ENCODE measurements at regions not wholly inside any gene's neighbourhood (a gene's known extent, or its start where the extent isn't known, plus 50 kb on each side); places are given as distances from the start of the nearest gene placed in this dataset.

DNA sequence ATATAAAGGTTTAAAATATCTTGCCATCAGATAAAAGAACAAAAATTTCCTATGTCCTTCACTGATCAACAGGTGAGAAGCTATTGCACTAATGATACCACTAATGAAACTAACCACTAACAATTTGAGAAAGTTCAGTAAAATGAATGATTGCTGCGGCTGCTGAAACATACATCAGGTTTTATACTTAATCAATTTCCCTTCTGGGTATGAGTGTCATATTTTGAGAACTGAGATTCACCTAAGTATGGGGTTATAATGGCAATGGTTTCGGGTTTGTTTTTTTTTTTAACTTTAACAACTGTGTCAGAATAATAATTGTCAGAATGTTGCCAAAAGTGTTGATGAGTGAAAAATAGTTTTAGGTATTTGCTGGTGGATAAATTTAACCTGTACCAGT is 151.3 kb upstream of the SLC39A10 start:
- Histone ChIP-seq H3K36me3 (ENCODE audit: insufficient read depth, low read length) (no peaks in the 10 kb centered on the region), H3K4me1 (ENCODE audit: insufficient read depth, low read length) (no peaks in the 10 kb centered on the region), H3K4me3 (ENCODE audit: low read depth in 1 of 2, low read length in 2 of 2) (no peak overlapping the region), H3K9me3 (ENCODE audit: low read length) (no peaks in the 10 kb centered on the region), H3K9ac (ENCODE audit: low read length) (no peak overlapping the region), H3K27ac (ENCODE audit: low read depth, low read length) (no peak overlapping the region), H3K27me3 (ENCODE audit: control insufficient read depth in 1 of 2, insufficient read depth in 2 of 2, low read length in 2 of 2) (no peaks in the 10 kb centered on the region)

GRCh38 chr2:195503208-195503607 is 153.8 kb upstream of the SLC39A10 start:
- no peaks in the 10 kb centered on the region for H3K4me1 ChIP-seq (ENCODE audit: insufficient read depth, low read length)
- no peaks in the 10 kb centered on the region for H3K36me3 ChIP-seq (ENCODE audit: insufficient read depth, low read length)
- H3K27ac ChIP-seq (ENCODE audit: low read depth, low read length) = no peak overlapping the region
- no peaks in the 10 kb centered on the region for H3K9me3 ChIP-seq (ENCODE audit: low read length)
- H3K9ac ChIP-seq (ENCODE audit: low read length) = no peak overlapping the region
- H3K4me3 ChIP-seq (ENCODE audit: low read depth in 1 of 2, low read length in 2 of 2) = no peak overlapping the region
- H3K27me3 ChIP-seq (ENCODE audit: control insufficient read depth in 1 of 2, insufficient read depth in 2 of 2, low read length in 2 of 2) = no peaks in the 10 kb centered on the region

- H3K36me3 ChIP-seq (ENCODE audit: insufficient read depth, low read length) = no peaks in the 10 kb centered on the region
- no peaks in the 10 kb centered on the region for H3K9me3 ChIP-seq (ENCODE audit: low read length)
- H3K27ac ChIP-seq (ENCODE audit: low read depth, low read length) = no peak overlapping the region
- no peak overlapping the region for H3K9ac ChIP-seq (ENCODE audit: low read length)
- no peaks in the 10 kb centered on the region for H3K27me3 ChIP-seq (ENCODE audit: control insufficient read depth in 1 of 2, insufficient read depth in 2 of 2, low read length in 2 of 2)
- H3K4me3 ChIP-seq (ENCODE audit: low read depth in 1 of 2, low read length in 2 of 2) = no peak overlapping the region
- no peaks in the 10 kb centered on the region for H3K4me1 ChIP-seq (ENCODE audit: insufficient read depth, low read length)
These were observed 155.3 kb upstream of the SLC39A10 start for GRCh38 chr2:195501746-195502145.

DNA sequence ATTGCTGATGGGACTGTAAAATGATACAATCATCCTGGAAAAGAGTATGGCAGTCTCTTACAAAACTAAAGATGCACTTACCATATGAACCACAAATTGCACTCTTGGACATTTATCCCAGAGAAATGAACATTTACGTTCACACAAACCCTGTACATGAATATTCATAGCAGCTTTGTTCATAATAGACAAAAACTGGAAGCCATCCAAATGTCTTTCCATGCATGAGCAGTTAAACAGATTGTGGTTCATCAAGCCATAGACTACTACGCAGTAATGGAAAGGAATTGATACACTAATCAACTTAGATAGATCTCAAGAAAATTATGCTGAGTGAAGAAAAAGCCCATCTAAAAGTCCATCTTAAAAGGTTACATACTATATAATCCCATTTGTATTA is 156.1 kb upstream of the SLC39A10 start:
- Histone ChIP-seq H3K9me3 (ENCODE audit: low read length) (no peaks in the 10 kb centered on the region), H3K36me3 (ENCODE audit: insufficient read depth, low read length) (no peaks in the 10 kb centered on the region), H3K27me3 (ENCODE audit: control insufficient read depth in 1 of 2, insufficient read depth in 2 of 2, low read length in 2 of 2) (no peaks in the 10 kb centered on the region), H3K9ac (ENCODE audit: low read length) (no peak overlapping the region), H3K4me1 (ENCODE audit: insufficient read depth, low read length) (no peaks in the 10 kb centered on the region), H3K27ac (ENCODE audit: low read depth, low read length) (no peak overlapping the region), H3K4me3 (ENCODE audit: low read depth in 1 of 2, low read length in 2 of 2) (no peak overlapping the region)

GRCh38 chr2:195498839-195499490 is 158.1 kb upstream of the SLC39A10 start:
- H3K27me3 ChIP-seq (ENCODE audit: control insufficient read depth in 1 of 2, insufficient read depth in 2 of 2, low read length in 2 of 2) = no peaks in the 10 kb centered on the region
- no peak overlapping the region for H3K4me3 ChIP-seq (ENCODE audit: low read depth in 1 of 2, low read length in 2 of 2)
- H3K27ac ChIP-seq (ENCODE audit: low read depth, low read length) = no peak overlapping the region
- H3K9me3 ChIP-seq (ENCODE audit: low read length) = no peaks in the 10 kb centered on the region
- no peaks in the 10 kb centered on the region for H3K36me3 ChIP-seq (ENCODE audit: insufficient read depth, low read length)
- H3K9ac ChIP-seq (ENCODE audit: low read length) = no peak overlapping the region
- no peaks in the 10 kb centered on the region for H3K4me1 ChIP-seq (ENCODE audit: insufficient read depth, low read length)

DNA sequence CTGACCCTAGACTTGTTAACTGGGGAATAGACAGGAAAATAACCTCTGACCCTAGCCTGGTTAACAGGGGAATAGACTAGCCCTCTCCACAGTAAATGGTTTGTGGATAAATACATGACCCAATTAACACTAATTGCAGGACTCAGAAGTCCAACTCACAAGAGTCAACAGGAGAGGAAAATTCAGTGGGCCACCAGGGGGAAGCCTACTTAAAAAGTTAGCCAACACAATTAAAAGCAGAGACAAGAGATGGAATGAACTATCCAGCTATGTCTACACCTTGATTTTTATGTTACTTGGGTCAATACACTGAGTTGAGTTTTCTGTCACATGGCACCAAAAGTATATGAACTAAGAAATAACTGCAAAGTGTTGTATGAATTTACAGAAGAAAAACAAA is 158.8 kb upstream of the SLC39A10 start:
- no peak overlapping the region for H3K9ac ChIP-seq (ENCODE audit: low read length)

DNA sequence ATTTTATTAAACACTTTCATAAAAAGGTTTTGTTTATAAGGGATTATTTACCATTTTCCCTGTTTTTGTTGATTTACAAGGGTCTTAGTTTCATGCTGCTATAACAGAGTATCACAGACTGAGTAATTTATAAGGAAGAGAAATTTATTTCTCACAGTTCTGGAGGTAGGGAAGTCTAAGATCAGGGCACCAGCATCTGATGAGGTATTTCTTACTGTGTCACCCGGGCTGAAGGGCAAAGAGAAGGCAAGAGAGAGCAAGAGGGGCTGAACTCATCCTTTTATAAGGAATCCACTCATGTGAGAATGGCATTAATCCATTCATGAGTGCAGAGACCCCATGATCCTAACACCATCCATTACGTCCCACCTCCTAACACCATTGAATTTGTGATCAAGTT is 160.0 kb upstream of the SLC39A10 start:
- Histone ChIP-seq H3K27me3 (ENCODE audit: control insufficient read depth in 1 of 2, insufficient read depth in 2 of 2, low read length in 2 of 2) (no peaks in the 10 kb centered on the region), H3K9me3 (ENCODE audit: low read length) (no peaks in the 10 kb centered on the region)

More for the DNA sequence above, 158.8 kb upstream of the SLC39A10 start:
- Histone ChIP-seq H3K36me3 (ENCODE audit: insufficient read depth, low read length) (no peaks in the 10 kb centered on the region), H3K4me1 (ENCODE audit: insufficient read depth, low read length) (no peaks in the 10 kb centered on the region), H3K9me3 (ENCODE audit: low read length) (no peaks in the 10 kb centered on the region), H3K4me3 (ENCODE audit: low read depth in 1 of 2, low read length in 2 of 2) (no peak overlapping the region), H3K27ac (ENCODE audit: low read depth, low read length) (no peak overlapping the region), H3K27me3 (ENCODE audit: control insufficient read depth in 1 of 2, insufficient read depth in 2 of 2, low read length in 2 of 2) (no peaks in the 10 kb centered on the region)

GRCh38 chr2:195495966-195496365 is 161.1 kb upstream of the SLC39A10 start:
- Histone ChIP-seq H3K4me3 (ENCODE audit: low read depth in 1 of 2, low read length in 2 of 2) (no peak overlapping the region), H3K4me1 (ENCODE audit: insufficient read depth, low read length) (no peaks in the 10 kb centered on the region), H3K36me3 (ENCODE audit: insufficient read depth, low read length) (no peaks in the 10 kb centered on the region), H3K27me3 (ENCODE audit: control insufficient read depth in 1 of 2, insufficient read depth in 2 of 2, low read length in 2 of 2) (no peaks in the 10 kb centered on the region), H3K9me3 (ENCODE audit: low read length) (no peaks in the 10 kb centered on the region), H3K27ac (ENCODE audit: low read depth, low read length) (no peak overlapping the region), H3K9ac (ENCODE audit: low read length) (no peak overlapping the region)

More for the DNA sequence above, 160.0 kb upstream of the SLC39A10 start:
- Histone ChIP-seq H3K27ac (ENCODE audit: low read depth, low read length) (no peak overlapping the region), H3K36me3 (ENCODE audit: insufficient read depth, low read length) (no peaks in the 10 kb centered on the region), H3K4me3 (ENCODE audit: low read depth in 1 of 2, low read length in 2 of 2) (no peak overlapping the region), H3K4me1 (ENCODE audit: insufficient read depth, low read length) (no peaks in the 10 kb centered on the region), H3K9ac (ENCODE audit: low read length) (no peak overlapping the region)

- no peaks in the 10 kb centered on the region for H3K4me1 ChIP-seq (ENCODE audit: insufficient read depth, low read length)
- H3K9ac ChIP-seq (ENCODE audit: low read length) = no peak overlapping the region
- H3K36me3 ChIP-seq (ENCODE audit: insufficient read depth, low read length) = no peaks in the 10 kb centered on the region
- H3K9me3 ChIP-seq (ENCODE audit: low read length) = no peaks in the 10 kb centered on the region
- H3K27me3 ChIP-seq (ENCODE audit: control insufficient read depth in 1 of 2, insufficient read depth in 2 of 2, low read length in 2 of 2) = no peaks in the 10 kb centered on the region
- no peak overlapping the region for H3K27ac ChIP-seq (ENCODE audit: low read depth, low read length)
- no peak overlapping the region for H3K4me3 ChIP-seq (ENCODE audit: low read depth in 1 of 2, low read length in 2 of 2)
These were observed 161.7 kb upstream of the SLC39A10 start for GRCh38 chr2:195495351-195495750.

DNA sequence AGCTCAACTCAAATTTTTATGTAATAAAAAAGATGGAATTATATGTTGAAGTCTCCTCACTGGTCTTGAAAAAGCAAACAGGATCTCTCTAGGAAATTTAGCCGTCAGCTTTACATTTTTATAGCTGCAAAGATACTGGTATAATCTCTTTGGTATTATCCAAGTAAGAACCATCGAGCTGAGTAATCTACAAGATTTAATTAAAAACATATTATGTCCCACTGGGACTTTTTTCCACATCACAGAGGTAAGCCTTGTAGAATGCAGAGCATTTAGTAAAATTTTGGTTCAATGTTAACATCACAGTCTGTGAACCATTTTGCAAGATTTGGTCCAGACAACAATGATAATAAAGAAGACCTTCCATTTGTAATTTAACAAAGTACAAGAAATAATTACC is 162.6 kb upstream of the SLC39A10 start:
- no peaks in the 10 kb centered on the region for H3K9me3 ChIP-seq (ENCODE audit: low read length)
- H3K4me3 ChIP-seq (ENCODE audit: low read depth in 1 of 2, low read length in 2 of 2) = no peak overlapping the region
- H3K27ac ChIP-seq (ENCODE audit: low read depth, low read length) = no peak overlapping the region
- no peaks in the 10 kb centered on the region for H3K4me1 ChIP-seq (ENCODE audit: insufficient read depth, low read length)
- H3K27me3 ChIP-seq (ENCODE audit: control insufficient read depth in 1 of 2, insufficient read depth in 2 of 2, low read length in 2 of 2) = no peaks in the 10 kb centered on the region
- no peaks in the 10 kb centered on the region for H3K36me3 ChIP-seq (ENCODE audit: insufficient read depth, low read length)
- H3K9ac ChIP-seq (ENCODE audit: low read length) = no peak overlapping the region

- no peak overlapping the region for H3K27ac ChIP-seq (ENCODE audit: low read depth, low read length)
- no peaks in the 10 kb centered on the region for H3K27me3 ChIP-seq (ENCODE audit: control insufficient read depth in 1 of 2, insufficient read depth in 2 of 2, low read length in 2 of 2)
- H3K9ac ChIP-seq (ENCODE audit: low read length) = no peak overlapping the region
- no peaks in the 10 kb centered on the region for H3K36me3 ChIP-seq (ENCODE audit: insufficient read depth, low read length)
- H3K4me1 ChIP-seq (ENCODE audit: insufficient read depth, low read length) = no peaks in the 10 kb centered on the region
- no peaks in the 10 kb centered on the region for H3K9me3 ChIP-seq (ENCODE audit: low read length)
- H3K4me3 ChIP-seq (ENCODE audit: low read depth in 1 of 2, low read length in 2 of 2) = no peak overlapping the region
These were observed 163.6 kb upstream of the SLC39A10 start for GRCh38 chr2:195493416-195493815.

GRCh38 chr2:195490319-195490718 is 166.7 kb upstream of the SLC39A10 start:
- H3K27me3 ChIP-seq (ENCODE audit: control insufficient read depth in 1 of 2, insufficient read depth in 2 of 2, low read length in 2 of 2) = no peaks in the 10 kb centered on the region
- no peaks in the 10 kb centered on the region for H3K36me3 ChIP-seq (ENCODE audit: insufficient read depth, low read length)
- no peaks in the 10 kb centered on the region for H3K9me3 ChIP-seq (ENCODE audit: low read length)
- H3K9ac ChIP-seq (ENCODE audit: low read length) = no peak overlapping the region
- H3K4me1 ChIP-seq (ENCODE audit: insufficient read depth, low read length) = no peaks in the 10 kb centered on the region
- H3K27ac ChIP-seq (ENCODE audit: low read depth, low read length) = no peak overlapping the region
- H3K4me3 ChIP-seq (ENCODE audit: low read depth in 1 of 2, low read length in 2 of 2) = no peak overlapping the region

All from muscle layer of colon (tissue), 2 donors.